Activated naive CD8-positive, alpha-beta T cell (primary cell): ENCODE measurements at regions not wholly inside any gene's neighbourhood (a gene's known extent, or its start where the extent isn't known, plus 50 kb on each side); places are given as distances from the start of the nearest gene placed in this dataset.
"Not testable (repeated sequence)": the region's sequence is repeated elsewhere in the genome, so short reads cannot be mapped to it uniquely, and the experiment has no call there.

Source experiments
- H3K27ac Mint-ChIP-seq: one replicate; pipeline ENCODE4 v1.8.0; 2021; ENCODE audit warnings: mixed read lengths
- H3K27me3 Mint-ChIP-seq: one replicate; pipeline ENCODE4 v1.8.0; 2021; ENCODE audit warnings: mixed read lengths
- H3K36me3 Mint-ChIP-seq: one replicate; pipeline ENCODE4 v1.8.0; 2021; ENCODE audit warnings: mixed read lengths
- H3K4me1 Mint-ChIP-seq: one replicate; pipeline ENCODE4 v1.8.0; 2021; ENCODE audit warnings: low read depth, mixed read lengths
- H3K4me3 Mint-ChIP-seq: one replicate; pipeline ENCODE4 v1.8.0; 2021; ENCODE audit warnings: mild to moderate bottlenecking, mixed read lengths
- H3K9me3 Mint-ChIP-seq: one replicate; pipeline ENCODE4 v1.8.0; 2021; ENCODE audit warnings: low read depth, mixed read lengths

DNA sequence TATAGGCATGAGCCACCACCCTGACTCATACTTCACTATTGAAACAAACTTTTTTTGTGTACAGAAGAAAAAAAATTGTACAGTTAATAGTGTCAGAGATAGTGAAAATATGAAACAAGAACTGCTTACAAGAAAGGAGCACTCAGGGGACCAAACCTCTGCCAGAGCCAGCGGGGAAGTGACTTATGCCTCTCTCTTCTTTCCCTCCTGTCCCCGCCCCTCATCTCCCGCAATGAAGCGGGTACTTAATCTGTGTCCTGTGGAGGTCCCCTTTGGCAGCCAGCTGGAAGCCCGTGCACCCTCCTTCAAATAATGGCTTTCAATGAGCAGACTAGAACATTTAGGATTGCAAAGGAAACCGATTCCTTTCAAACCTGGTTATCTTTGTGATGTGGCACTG, 51.5 kb downstream of the PPIAL4A start:
- H3K27me3 Mint-ChIP-seq, H3K36me3 Mint-ChIP-seq, H3K9me3 Mint-ChIP-seq: not testable (repeated sequence)
- Mint-ChIP-seq H3K4me1 (peaks cover 18% of the 10 kb centered on the region), H3K27ac (peak overlapping the region; percentile 85), H3K4me3 (peak overlapping the region; percentile 59)

DNA sequence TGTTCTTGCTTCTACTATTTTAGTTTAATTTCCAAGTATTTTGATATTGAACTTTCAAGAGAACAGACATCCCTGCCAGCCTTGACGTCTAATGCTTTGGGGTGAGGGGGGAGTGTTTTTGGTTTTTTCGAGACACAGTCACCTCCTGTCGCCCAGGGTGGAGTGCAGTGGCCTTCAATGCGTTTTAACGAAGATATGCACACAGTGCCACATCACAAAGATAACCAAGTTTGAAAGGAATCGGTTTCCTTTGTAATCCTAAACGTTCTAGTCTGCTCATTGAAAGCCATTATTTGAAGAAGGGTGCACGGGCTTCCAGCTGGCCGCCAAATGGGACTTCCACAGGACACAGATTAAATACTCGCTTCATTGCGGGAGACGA, 52.3 kb downstream of the PPIAL4A start:
- H3K36me3 Mint-ChIP-seq, H3K9me3 Mint-ChIP-seq, H3K27me3 Mint-ChIP-seq: not testable (repeated sequence)
- Mint-ChIP-seq H3K4me3 (peak overlapping the region; percentile 93), H3K4me1 (peaks cover 19% of the 10 kb centered on the region), H3K27ac (peak overlapping the region; percentile 100)

DNA sequence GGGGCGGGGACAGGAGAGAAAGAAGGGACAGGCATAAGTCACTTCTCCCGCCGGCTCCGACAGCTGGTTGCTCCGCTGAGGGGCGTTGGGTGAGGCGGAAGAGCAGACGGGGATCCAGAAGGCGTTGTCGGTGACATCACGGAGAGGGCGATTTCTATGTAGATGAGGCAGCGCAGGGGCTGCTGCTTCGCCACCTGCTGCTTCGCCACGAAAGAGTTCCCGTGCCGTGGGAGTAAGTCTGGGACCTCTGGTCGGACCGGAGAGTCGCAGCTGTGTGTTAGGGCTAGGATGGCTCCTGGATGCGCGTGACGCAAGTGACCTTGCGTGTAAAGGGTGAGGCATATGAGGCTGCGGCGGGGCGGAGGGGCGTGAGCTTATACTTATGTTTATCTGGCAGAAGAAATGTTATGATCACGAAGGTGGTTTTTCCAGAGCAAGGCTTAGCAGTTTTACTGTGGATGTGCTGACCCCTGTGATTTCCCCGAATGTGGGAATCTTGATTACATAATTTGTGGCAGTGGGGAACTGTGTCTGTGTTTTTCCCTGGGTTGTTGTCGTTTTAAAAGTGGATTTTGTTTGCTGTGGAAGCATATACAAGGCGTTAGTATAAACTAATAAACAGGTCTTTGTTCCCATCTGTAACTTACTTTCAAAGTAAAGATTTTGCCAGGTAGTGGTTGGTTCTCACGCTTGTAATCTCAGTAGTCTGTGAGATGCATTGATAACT, 52.8 kb downstream of the PPIAL4A start:
- Mint-ChIP-seq H3K4me1 (peaks cover 22% of the 10 kb centered on the region), H3K27ac (peak overlapping the region; percentile 100), H3K4me3 (peak overlapping the region; percentile 93)
- not testable (repeated sequence) for H3K27me3 Mint-ChIP-seq, H3K9me3 Mint-ChIP-seq, H3K36me3 Mint-ChIP-seq

DNA sequence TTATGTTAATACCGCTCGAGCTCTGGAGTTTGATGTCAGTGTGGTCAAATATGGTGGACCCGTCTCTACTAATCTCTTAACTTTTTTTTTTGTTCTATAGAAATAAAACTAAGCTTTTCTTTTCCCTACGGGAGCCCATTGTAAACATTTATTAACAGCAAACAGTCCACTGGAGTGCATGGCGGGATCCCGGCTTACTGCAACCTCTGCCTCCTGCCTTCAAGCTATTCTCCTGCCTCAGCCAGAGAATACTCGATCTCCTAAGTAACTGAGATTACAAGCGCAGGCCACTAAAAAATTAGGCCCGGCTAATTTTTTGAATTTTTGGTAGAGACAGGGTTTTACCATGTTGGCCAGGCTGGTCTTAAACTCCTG, 53.4 kb downstream of the PPIAL4A start:
- H3K36me3 Mint-ChIP-seq, H3K9me3 Mint-ChIP-seq: not testable (repeated sequence)
- H3K4me3 Mint-ChIP-seq: peak overlapping the region; percentile 93

DNA sequence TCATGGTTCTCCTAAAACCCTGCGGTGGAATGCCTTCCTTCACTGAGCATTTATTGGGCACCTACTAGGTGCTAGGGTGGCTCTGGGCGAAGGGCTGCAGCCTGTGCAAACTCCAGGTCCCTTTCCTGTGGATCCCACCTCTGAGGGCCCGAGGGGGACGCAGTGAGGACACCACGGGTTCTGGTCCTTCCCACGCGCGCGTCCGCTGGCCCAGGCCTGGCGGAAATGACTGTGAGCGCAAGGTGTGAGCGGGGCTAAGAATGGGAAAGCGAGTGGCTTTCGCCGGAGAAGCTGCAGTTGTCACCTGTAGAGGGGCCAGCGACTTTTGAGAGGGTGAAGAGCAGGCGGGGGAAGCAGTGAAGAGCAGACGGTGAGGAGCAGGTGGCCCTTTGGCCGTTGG, 55.1 kb downstream of the PPIAL4A start:
- H3K27me3 Mint-ChIP-seq, H3K36me3 Mint-ChIP-seq, H3K4me3 Mint-ChIP-seq, H3K27ac Mint-ChIP-seq, H3K9me3 Mint-ChIP-seq: not testable (repeated sequence)
- peaks cover 24% of the 10 kb centered on the region for H3K4me1 Mint-ChIP-seq

More for the DNA sequence above, 53.4 kb downstream of the PPIAL4A start:
- H3K27ac Mint-ChIP-seq: peak overlapping the region; percentile 100
- H3K27me3 Mint-ChIP-seq: not testable (repeated sequence)
- peaks cover 24% of the 10 kb centered on the region for H3K4me1 Mint-ChIP-seq

DNA sequence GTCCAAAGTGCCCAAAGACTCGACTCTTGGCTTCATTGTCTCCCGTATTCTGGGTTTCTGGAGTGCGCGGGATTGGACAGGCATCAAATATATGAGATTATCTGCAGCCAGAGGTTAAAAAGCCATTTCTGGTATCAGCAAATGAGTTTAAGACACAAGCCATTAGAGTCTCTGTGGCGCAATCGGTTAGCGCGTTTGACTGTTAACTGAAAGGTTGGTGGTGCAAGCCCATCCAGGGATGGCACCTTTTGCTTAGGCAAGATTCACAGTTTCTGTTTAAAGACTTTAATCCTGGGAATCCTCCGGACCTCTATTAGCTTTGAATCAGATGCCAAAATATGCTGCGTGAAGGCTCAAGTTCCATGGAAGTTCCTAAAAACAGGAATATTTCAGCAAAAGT, 55.6 kb downstream of the PPIAL4A start:
- not testable (repeated sequence) for H3K27ac Mint-ChIP-seq, H3K9me3 Mint-ChIP-seq, H3K27me3 Mint-ChIP-seq, H3K4me3 Mint-ChIP-seq, H3K36me3 Mint-ChIP-seq
- peaks cover 24% of the 10 kb centered on the region for H3K4me1 Mint-ChIP-seq

DNA sequence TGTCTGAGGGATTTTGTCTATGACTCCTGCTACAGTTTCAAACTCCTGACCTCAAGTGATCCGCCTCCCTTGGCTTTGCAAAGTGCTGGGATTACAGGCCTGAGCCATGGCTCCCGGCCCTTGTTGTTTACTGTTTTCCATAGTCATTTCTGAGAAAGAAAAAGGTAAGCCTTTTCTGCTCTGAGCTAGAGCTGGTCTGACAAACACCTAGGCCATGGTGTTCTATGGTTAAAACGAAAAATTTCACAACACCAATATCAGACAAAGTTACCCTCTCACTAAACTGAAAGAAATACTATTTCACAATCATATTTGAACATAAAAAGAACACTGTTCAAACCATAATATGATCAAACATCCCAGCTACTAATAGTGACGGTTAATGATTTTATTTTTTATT, 57.5 kb downstream of the PPIAL4A start:
- not testable (repeated sequence) for H3K9me3 Mint-ChIP-seq, H3K4me3 Mint-ChIP-seq, H3K36me3 Mint-ChIP-seq, H3K27me3 Mint-ChIP-seq
- Mint-ChIP-seq H3K27ac (peak overlapping the region; percentile 58), H3K4me1 (peaks cover 15% of the 10 kb centered on the region)

DNA sequence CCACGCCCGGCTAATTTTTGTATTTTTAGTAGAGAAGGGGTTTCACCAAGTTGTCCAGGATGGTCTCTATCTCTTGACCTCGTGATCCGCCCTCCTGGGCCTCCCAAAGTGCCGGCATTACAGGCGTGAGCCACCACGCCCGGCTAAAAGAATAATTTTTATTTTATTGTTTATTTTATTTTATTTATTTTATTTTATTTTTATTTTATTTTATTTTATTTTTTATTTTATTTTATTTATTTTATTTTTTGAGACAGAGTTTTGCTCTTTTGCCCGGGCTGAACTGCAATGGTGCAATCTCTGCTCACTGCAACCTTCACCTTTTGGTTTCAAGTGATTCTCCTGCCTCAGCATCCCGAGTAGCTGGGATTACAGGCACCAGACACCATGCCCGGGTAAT, 60.2 kb downstream of the PPIAL4A start:
- H3K4me1 Mint-ChIP-seq, H3K36me3 Mint-ChIP-seq, H3K4me3 Mint-ChIP-seq, H3K9me3 Mint-ChIP-seq, H3K27me3 Mint-ChIP-seq, H3K27ac Mint-ChIP-seq: not testable (repeated sequence)

DNA sequence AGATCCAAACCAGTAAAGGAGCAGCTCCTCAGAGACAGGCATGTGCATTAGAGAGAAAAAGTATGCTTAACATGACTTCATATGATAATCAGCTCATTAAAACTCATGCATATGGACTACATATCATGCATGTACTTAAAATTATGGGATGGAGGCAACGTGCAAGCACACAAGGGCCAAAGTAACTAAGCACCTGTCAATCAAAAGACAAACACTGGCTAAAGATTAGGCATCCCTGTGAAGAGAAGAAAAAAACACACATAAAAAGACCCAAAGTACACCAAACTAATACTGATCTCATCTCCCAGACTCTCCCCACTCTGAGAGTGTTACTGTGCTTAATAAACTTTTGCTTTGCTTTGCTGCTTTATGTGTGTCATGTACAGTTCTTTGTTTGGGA, 61.1 kb downstream of the PPIAL4A start:
- not testable (repeated sequence) for H3K36me3 Mint-ChIP-seq, H3K9me3 Mint-ChIP-seq, H3K27ac Mint-ChIP-seq, H3K4me1 Mint-ChIP-seq, H3K4me3 Mint-ChIP-seq, H3K27me3 Mint-ChIP-seq

DNA sequence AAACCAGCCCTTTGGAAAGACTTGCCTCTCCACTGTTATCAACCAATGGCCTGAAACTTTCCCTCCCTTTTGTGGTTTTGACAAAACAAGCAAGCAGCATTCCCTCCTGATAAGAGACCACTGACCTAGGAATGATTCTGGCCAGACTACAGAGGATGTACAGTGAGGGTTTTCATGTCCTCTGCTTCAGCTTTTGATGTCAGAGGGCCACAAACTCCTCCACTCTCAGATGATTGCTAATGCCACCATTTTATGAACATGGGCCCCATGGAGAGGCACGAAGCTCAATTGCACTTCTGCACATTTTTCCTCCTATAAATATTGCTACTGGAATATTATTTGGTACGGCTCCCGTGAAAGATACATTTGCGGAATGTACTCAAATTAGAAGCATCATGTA, 61.5 kb downstream of the PPIAL4A start:
- not testable (repeated sequence) for H3K9me3 Mint-ChIP-seq, H3K27me3 Mint-ChIP-seq, H3K4me1 Mint-ChIP-seq

DNA sequence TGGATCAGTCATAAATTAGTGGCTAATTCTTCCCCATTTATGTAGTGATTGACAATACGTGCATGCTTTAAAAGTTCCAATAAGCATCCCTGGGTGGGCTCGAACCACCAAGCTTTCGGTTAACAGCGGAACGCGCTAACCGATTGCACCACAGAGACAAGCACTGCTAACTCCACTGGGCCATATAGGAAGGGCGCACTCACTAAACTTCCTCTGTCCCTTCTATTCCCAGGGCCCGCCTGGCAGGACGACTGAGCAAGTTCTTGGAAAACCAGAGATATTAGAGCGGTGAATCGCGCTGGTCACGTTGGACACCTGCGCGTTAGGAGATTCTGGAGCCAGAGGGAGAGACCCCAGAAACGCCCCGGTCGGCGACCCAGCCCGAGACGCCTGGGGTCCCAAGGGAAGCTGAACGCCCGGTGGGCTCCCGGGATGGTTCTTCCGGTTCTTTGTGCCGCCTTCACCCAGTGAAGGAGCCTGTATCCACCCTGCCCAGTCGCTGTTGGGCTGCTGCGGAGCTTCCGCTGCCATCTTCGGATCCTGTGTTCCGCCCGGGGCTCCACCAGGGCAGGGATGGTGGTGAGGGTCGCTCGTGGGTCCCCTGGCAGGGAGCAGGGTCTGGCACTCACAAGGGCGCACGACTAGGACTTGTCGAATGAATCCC, 62.8 kb downstream of the PPIAL4A start:
- H3K4me1 Mint-ChIP-seq, H3K9me3 Mint-ChIP-seq: not testable (repeated sequence)

More for the DNA sequence above, 61.5 kb downstream of the PPIAL4A start:
- not testable (repeated sequence) for H3K36me3 Mint-ChIP-seq, H3K4me3 Mint-ChIP-seq, H3K27ac Mint-ChIP-seq

DNA sequence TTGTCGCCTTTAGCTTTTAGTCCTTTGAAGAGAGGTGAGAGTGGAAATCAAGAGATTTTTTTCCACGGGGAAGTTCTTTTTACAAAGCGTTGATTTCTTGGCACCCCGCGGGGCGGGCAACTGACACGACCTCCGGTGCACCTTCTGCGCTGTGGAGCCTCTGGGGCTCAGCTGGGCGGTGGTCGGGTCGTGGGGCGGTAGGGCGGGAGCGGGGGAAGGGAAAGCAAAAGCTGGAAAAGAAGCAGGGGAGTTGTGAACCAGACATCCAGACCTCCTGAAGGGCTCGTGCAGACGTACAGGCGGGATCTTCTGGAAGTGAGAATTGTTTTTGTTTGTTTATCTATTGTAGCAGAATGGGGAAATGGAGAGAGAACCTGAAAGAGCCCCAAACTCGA, 63.3 kb downstream of the PPIAL4A start:
- not testable (repeated sequence) for H3K27ac Mint-ChIP-seq, H3K27me3 Mint-ChIP-seq, H3K4me1 Mint-ChIP-seq, H3K4me3 Mint-ChIP-seq, H3K9me3 Mint-ChIP-seq, H3K36me3 Mint-ChIP-seq

More for the DNA sequence above, 62.8 kb downstream of the PPIAL4A start:
- not testable (repeated sequence) for H3K27me3 Mint-ChIP-seq, H3K36me3 Mint-ChIP-seq, H3K27ac Mint-ChIP-seq, H3K4me3 Mint-ChIP-seq

DNA sequence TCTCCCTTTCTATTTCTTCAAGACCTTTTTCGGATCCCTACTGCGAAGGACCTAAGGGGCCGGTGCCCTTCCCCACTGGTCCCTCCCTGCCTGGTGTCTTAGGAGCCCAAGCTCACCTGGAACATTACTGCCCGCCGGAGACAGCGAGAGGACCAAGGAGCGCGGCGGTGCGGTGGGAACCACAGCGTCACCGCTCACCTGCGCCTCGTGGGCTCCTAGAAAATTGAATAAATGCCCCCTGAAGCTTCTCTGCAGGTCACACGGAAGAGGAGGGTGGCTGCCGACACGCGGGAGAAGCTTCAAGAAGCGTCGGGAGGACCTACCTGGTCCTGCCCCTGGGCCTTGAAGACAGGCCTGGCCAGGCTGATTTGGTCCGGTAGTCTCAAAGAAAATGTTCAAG, 65.2 kb downstream of the PPIAL4A start:
- peaks cover 7% of the 10 kb centered on the region for H3K36me3 Mint-ChIP-seq
- H3K4me3 Mint-ChIP-seq: no peak overlapping the region
- H3K27ac Mint-ChIP-seq: no peak overlapping the region
- no peaks in the 10 kb centered on the region for H3K4me1 Mint-ChIP-seq
- no peaks in the 10 kb centered on the region for H3K9me3 Mint-ChIP-seq
- no peaks in the 10 kb centered on the region for H3K27me3 Mint-ChIP-seq

DNA sequence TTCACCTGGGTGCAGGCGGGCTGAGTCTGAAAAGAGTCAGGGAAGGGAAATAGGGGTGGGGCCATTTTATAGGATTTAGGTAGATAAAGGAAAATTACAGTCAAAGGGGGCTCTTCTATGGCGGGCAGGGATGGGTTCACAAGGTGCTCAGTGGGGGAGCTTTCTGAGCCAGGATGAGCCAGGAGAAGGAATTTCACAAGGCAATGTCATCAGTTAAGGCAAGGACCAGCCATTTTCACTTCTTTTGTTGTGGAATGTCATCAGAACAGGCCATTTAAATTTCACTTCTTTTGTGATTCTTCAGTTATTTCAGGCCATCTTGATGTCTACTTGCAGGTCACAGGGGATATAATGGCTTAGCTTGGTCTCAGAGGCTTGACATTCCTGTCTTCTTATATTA, 66.4 kb downstream of the PPIAL4A start:
- H3K27me3 Mint-ChIP-seq, H3K4me1 Mint-ChIP-seq, H3K4me3 Mint-ChIP-seq, H3K9me3 Mint-ChIP-seq, H3K36me3 Mint-ChIP-seq: not testable (repeated sequence)
- peak overlapping the region; percentile 58 for H3K27ac Mint-ChIP-seq

DNA sequence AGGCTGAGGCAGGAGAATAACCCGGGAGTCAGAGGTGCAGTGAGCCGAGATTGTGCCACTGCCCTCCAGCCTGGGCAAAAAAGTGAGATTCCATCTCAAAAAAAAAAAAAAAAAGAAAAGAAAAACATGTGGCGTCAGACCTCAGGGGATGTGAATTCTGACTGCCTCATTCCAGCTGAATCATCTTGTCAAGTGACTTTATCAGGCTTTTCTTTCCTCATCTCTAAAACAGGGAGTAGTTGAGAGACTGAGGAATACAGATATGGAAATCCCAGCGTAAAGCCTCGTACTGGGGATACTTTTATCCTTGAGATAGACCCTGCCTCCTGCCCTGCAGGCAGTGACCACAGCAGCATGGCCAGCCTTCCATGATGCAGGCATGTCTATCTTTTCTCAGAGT, 76.4 kb downstream of the PPIAL4A start:
- not testable (repeated sequence) for H3K9me3 Mint-ChIP-seq, H3K4me3 Mint-ChIP-seq, H3K27me3 Mint-ChIP-seq, H3K4me1 Mint-ChIP-seq, H3K36me3 Mint-ChIP-seq, H3K27ac Mint-ChIP-seq

DNA sequence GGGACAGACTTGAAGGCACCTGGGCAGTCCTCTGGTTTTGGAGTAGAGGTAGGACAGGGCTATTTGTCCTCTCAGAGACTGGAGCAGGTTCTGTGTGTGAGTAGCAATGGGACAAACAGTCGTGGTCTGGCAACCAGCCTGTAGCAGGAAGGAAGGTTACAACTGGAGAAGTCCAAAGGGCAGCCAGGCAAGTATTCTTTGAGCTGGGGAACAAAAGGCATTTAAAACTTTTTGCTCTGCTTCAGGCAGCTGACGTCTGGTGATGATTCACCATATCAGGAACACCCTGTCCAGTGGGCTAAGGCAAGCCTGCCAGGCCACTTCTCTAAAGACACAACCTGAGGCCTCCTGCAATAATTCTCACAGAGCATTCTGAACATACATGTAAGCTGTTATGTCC, 83.3 kb downstream of the PPIAL4A start:
- not testable (repeated sequence) for H3K9me3 Mint-ChIP-seq, H3K27ac Mint-ChIP-seq, H3K36me3 Mint-ChIP-seq, H3K4me3 Mint-ChIP-seq, H3K27me3 Mint-ChIP-seq, H3K4me1 Mint-ChIP-seq
